ENCODE measurements at regions not wholly inside any gene's neighbourhood (a gene's known extent, or its start where the extent isn't known, plus 50 kb on each side); places are given as distances from the start of the nearest gene placed in this dataset.

- TF ChIP-seq NFATC3 (CRISPR knock-in tag; IDR thresholded peaks at IDR 0.05): no peak
- TF ChIP-seq TEAD2 (CRISPR knock-in tag; IDR thresholded peaks at IDR 0.05): no peak
Measured at GRCh38 chr16:24427840-24428239, 111.5 kb upstream of the RBBP6 start (continued).

- Histone ChIP-seq H3K79me2 (ENCODE audit: insufficient read depth, low read length) (no peaks in the 10 kb centered on the region), H2AFZ (ENCODE audit: low read length) (no peak overlapping the region), H3K27ac (ENCODE audit: extremely low read length, insufficient read depth, low read length) (no peak overlapping the region), H3K4me3 (replicated peaks in 1 of 3; ENCODE audit: insufficient read depth in 1 of 3, low read depth in 2 of 3, low read length in 3 of 3) (no peak overlapping the region), H3K27me3 (ENCODE audit: control insufficient read depth in 1 of 2, insufficient read depth in 2 of 2, low read length in 2 of 2) (peaks cover 0 to 15% of the 10 kb centered on the region in 2 experiments; a peak in 4 of 5 replicates), H3K4me1 (ENCODE audit: insufficient read depth, low read length) (no peaks in the 10 kb centered on the region), H3K9me3 (ENCODE audit: low read length) (no peaks in the 10 kb centered on the region), H3K9ac (ENCODE audit: insufficient read depth, low read depth, low read length) (no peak overlapping the region), H3K36me3 (replicated peaks in 1 of 2; ENCODE audit: control insufficient read depth in 1 of 2, insufficient read depth in 2 of 2, low read length in 2 of 2) (no peaks in the 10 kb centered on the region), H3K4me2 (ENCODE audit: low read depth, low read length) (no peak overlapping the region), H4K20me1 (ENCODE audit: insufficient read depth, low read length) (no peaks in the 10 kb centered on the region)
- FAIRE-seq (no peak), ATAC-seq (no peak), DNase-seq (ENCODE audit: low spot score) (no peak)
- in situ Hi-C loops (cut with HindIII; ENCODE audit: extremely low pct_ligation_motif_present, low pct_unique_long_range_greater_than_20kb): no loop called here
- intact Hi-C loops (cut with micrococcal nuclease; ENCODE audit: unreplicated experiment): no loop called here
- no TSS peak for BruUV-seq (replicated peaks)
- WGBS (ENCODE audit: low lambda C conversion rate): 0% methylated on average over 2 of the region's 2 CpGs
- ChIA-PET CTCF (ENCODE audit: low intra/inter-chr PET ratio, low total read pairs) (no interaction called here), POLR2A (no interaction called here)
- TF ChIP-seq SNAI1 (CRISPR knock-in tag; IDR thresholded peaks at IDR 0.05; ENCODE audit: borderline replicate concordance): no peak
- TF ChIP-seq ZBTB25 (CRISPR knock-in tag; IDR thresholded peaks at IDR 0.05): no peak
- TF ChIP-seq NFKBIZ (CRISPR knock-in tag; IDR thresholded peaks at IDR 0.05): no peak
- TF ChIP-seq DDIT3 (CRISPR knock-in tag; IDR thresholded peaks at IDR 0.05): no peak
- TF ChIP-seq SP5 (CRISPR knock-in tag; IDR thresholded peaks at IDR 0.05; ENCODE audit: borderline replicate concordance, low read depth): no peak
- TF ChIP-seq ZNF644 (CRISPR knock-in tag; IDR thresholded peaks at IDR 0.05; ENCODE audit: low read depth): no peak
- TF ChIP-seq PAF1 (CRISPR knock-in tag; IDR thresholded peaks at IDR 0.05): no peak
- no peak for TF ChIP-seq IRF1 (CRISPR knock-in tag; IDR thresholded peaks at IDR 0.05; ENCODE audit: low read depth)
- TF ChIP-seq ARID2 (CRISPR knock-in tag; IDR thresholded peaks at IDR 0.05; ENCODE audit: borderline replicate concordance): no peak
- TF ChIP-seq ZNF703 (CRISPR knock-in tag; IDR thresholded peaks at IDR 0.05; ENCODE audit: borderline replicate concordance): no peak
- no peak for TF ChIP-seq ZNF782 (CRISPR knock-in tag; IDR thresholded peaks at IDR 0.05; ENCODE audit: borderline replicate concordance)
- TF ChIP-seq ZBTB21 (CRISPR knock-in tag; IDR thresholded peaks at IDR 0.05): no peak
- TF ChIP-seq EEA1 (CRISPR knock-in tag; IDR thresholded peaks at IDR 0.05; ENCODE audit: borderline replicate concordance): no peak
- TF ChIP-seq RFX1 (IDR thresholded peaks at IDR 0.05): no peak
- TF ChIP-seq MNT (IDR thresholded peaks at IDR 0.05): no peak
- TF ChIP-seq THAP9 (CRISPR knock-in tag; IDR thresholded peaks at IDR 0.05; ENCODE audit: borderline replicate concordance): no peak
Measured at GRCh38 chr16:24428756-24429155, 110.6 kb upstream of the RBBP6 start.
